Sigmoid colon (tissue), 6 donors: ENCODE measurements at regions not wholly inside any gene's neighbourhood (a gene's known extent, or its start where the extent isn't known, plus 50 kb on each side); places are given as distances from the start of the nearest gene placed in this dataset.

ENCODE experiments used
- DNase-seq: peaks from one replicate; pipeline ENCODE4 v3.0.0-alpha.2; 2019
- H3K27ac ChIP-seq, 4 donors: fragments of 200-600 bp; sonication (generic); one replicate each; pipeline ENCODE4 v1.5.1; 2016 to 2019; ENCODE audit warnings: mild to moderate bottlenecking in 1 of 4
- H3K27me3 ChIP-seq, 3 donors: fragments of 200-600 bp; sonication (generic); one replicate each; pipeline ENCODE4 v1.5.1; 2019; ENCODE audit warnings: mild to moderate bottlenecking in 1 of 3
- H3K36me3 ChIP-seq, 4 donors: fragments of 200-600 bp; sonication (generic); one replicate each; pipeline ENCODE4 v1.5.1; 2016 to 2019
- H3K4me1 ChIP-seq, 4 donors: fragments of 200-600 bp; sonication (generic); one replicate each; pipeline ENCODE4 v1.5.1; 2017 to 2019
- H3K4me3 ChIP-seq, 4 donors: fragments of 200-600 bp; sonication (generic); one replicate each; pipeline ENCODE4 v1.5.1; 2017 to 2019; ENCODE audit warnings: mild to moderate bottlenecking in 2 of 4, moderate library complexity in 1 of 4
- H3K9me3 ChIP-seq, 4 donors: fragments of 200-600 bp in 3 of 4; sonication (generic) in 3 of 4; one replicate each; pipeline versions ENCODE4 v1.5.1 to v1.6.1; 2013 to 2019
- EP300 ChIP-seq, 4 donors: sonication (generic); formaldehyde crosslinking; IDR thresholded peaks; one replicate each; pipeline ENCODE4 v1.6.1; 2017; ENCODE audit warnings: antibody characterized with exemption in 4 of 4
- POLR2A ChIP-seq, 2 donors: fragments of 450-650 bp; IDR thresholded peaks; one replicate each; pipeline ENCODE4 v1.6.1; 2016; ENCODE audit warnings: antibody characterized with exemption in 2 of 2, mild to moderate bottlenecking in 2 of 2, moderate library complexity in 2 of 2
- POLR2AphosphoS5 ChIP-seq, 4 donors: sonication (generic); formaldehyde crosslinking; IDR thresholded peaks; one replicate each; pipeline ENCODE4 v1.6.1; 2017; ENCODE audit warnings: antibody characterized with exemption in 4 of 4
- WGBS, 2 donors: extraction: QIAGEN DNeasy Blood & Tissue Kit; methylation state at CpG; one replicate each; pipeline ENCODE4 v1.1.7; 2013; 5-methylcytosine and 5-hydroxymethylcytosine counted together
- intact Hi-C: fragments of 100-400 bp; cut with DNase I; formaldehyde crosslinking; loops from one replicate; pipeline ENCODE4 v1.15.1; 2023
- TF ChIP-seq, protein P1 (sequence below), 4 experiments: fragments of 450-650 bp in 3 of 4; fragments of 200-600 bp in 1 of 4; IDR thresholded peaks; one replicate each; pipeline ENCODE4 v1.5.1; 2016 to 2019; ENCODE audit warnings: antibody characterized with exemption in 4 of 4, mild to moderate bottlenecking in 3 of 4, moderate library complexity in 2 of 4
- donor health status: healthy with polysubstance abuse.
- donor health status: healthy.

DNA sequence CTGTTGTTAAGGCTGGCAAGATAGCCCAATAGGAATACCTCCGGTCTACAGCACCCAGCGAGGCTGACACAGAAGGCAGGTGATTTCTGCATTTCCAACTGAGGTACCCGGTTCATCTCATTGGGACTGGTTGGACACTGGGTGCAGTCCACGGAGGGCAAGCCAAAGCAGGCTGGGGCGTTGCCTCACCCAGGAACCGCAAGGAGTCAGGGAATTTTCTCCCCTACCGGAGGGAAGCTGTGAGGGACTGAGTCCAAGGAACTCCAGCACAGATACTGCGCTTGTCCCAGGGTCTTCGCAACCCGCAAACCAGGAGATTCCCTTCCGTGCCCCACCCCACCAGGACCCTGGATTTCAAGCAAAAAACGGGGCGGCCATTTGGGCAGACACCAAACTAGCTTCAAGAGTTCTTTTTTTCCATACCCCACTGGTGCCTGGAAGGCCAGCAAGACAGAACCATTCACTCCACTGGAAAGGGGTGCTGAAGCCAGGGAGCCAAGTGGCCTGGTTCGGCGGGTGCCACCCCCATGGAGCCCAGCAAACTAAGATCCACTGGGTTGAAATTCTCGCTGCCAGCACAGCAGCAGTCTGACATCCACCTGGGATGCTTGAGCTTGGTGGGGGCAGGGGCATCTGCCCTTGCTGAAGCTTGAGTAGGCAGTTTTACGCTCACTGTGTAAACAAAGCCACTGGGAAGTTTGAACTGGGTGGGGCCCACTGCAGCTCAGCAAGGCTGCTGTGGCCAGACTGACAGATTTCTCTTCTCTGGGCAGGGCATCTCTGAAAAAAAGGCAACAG, 647.2 kb downstream of the BNC2 start:
- Histone ChIP-seq H3K4me3 (no peak overlapping the region), H3K27me3 (no peaks in the 10 kb centered on the region), H3K27ac (no peak overlapping the region), H3K36me3 (no peaks in the 10 kb centered on the region), H3K9me3 (no peaks in the 10 kb centered on the region), H3K4me1 (peaks cover 0 to 6% (median 5%) of the 10 kb centered on the region in 4 donors)
- WGBS, 2 donors = 49 to 81% methylated on average over 17 of the region's 17 CpGs
- intact Hi-C loops = no loop called here
- TF ChIP-seq POLR2A (IDR thresholded peaks at IDR 0.05) = no peak
- TF ChIP-seq, protein P1, sequence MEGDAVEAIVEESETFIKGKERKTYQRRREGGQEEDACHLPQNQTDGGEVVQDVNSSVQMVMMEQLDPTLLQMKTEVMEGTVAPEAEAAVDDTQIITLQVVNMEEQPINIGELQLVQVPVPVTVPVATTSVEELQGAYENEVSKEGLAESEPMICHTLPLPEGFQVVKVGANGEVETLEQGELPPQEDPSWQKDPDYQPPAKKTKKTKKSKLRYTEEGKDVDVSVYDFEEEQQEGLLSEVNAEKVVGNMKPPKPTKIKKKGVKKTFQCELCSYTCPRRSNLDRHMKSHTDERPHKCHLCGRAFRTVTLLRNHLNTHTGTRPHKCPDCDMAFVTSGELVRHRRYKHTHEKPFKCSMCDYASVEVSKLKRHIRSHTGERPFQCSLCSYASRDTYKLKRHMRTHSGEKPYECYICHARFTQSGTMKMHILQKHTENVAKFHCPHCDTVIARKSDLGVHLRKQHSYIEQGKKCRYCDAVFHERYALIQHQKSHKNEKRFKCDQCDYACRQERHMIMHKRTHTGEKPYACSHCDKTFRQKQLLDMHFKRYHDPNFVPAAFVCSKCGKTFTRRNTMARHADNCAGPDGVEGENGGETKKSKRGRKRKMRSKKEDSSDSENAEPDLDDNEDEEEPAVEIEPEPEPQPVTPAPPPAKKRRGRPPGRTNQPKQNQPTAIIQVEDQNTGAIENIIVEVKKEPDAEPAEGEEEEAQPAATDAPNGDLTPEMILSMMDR (IDR thresholded peaks at IDR 0.05) = no peak
- TF ChIP-seq EP300 (IDR thresholded peaks at IDR 0.05) = no peak
- no peak for TF ChIP-seq POLR2AphosphoS5 (IDR thresholded peaks at IDR 0.05)
- peak; percentile 60 for DNase-seq

DNA sequence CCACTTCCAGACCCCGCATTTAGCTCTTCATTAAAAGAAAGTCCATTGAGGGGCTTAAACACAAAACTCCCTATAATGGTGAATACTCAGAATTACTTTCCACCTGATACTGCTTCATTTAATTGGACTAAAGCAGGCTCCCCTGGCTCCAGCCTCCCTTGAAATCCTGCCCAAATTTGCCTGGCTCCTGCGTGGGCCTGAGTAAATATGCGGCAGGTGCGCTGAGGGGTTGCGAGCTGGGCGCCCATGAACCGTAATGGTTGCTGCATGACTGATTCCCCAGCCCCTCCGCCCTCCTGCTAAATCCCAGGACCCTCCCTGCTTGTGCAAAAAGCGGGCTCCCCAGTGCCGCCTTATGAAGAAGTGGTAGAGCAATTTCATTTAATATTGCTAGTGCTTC, 639.7 kb downstream of the BNC2 start:
- intact Hi-C loops = no loop called here
- Histone ChIP-seq H3K9me3 (peaks cover 0 to 11% (median 0%) of the 10 kb centered on the region in 4 donors), H3K27me3 (no peaks in the 10 kb centered on the region), H3K36me3 (no peaks in the 10 kb centered on the region), H3K4me1 (peaks cover 0 to under 1% (median 0%) of the 10 kb centered on the region in 4 donors), H3K4me3 (no peak overlapping the region), H3K27ac (no peak overlapping the region)
- peak; percentile 40 for DNase-seq
- WGBS, 2 donors = 88 to 94% methylated on average over 10 of the region's 10 CpGs
- TF ChIP-seq POLR2A (IDR thresholded peaks at IDR 0.05) = no peak

DNA sequence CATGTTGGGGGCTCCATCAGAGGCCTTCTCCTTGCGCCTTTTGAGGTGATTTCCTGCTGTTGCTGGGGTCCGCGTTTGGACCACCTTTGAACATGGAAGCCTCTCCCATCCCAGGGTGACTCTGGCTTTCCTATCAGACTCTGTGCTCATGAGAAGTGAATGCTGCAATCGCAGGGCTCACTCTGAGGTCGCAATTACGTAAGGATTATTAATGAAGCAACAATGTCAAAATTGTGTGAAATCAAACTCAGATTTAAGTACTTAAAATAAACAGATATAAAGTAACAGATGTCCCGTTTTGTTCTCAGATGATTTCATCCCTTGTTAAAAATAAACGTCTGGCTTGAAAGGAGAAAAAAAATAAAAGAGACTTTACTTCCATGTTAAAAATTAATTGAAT, 634.2 kb downstream of the BNC2 start:
- H3K27me3 ChIP-seq = no peaks in the 10 kb centered on the region
- H3K4me3 ChIP-seq = no peak overlapping the region
- H3K27ac ChIP-seq = peak overlapping the region in 2 of 4 donors; percentile 14 to 39
- H3K9me3 ChIP-seq = peaks cover 0 to 11% (median 0%) of the 10 kb centered on the region in 4 donors
- TF ChIP-seq POLR2AphosphoS5 (IDR thresholded peaks at IDR 0.05) (peak; percentile 52 to 72 (median 65)), EP300 (IDR thresholded peaks at IDR 0.05) (peak in 1 of 4 donors; percentile 20), POLR2A (IDR thresholded peaks at IDR 0.05) (no peak)
- TF ChIP-seq, protein P1 (IDR thresholded peaks at IDR 0.05) = no peak
- H3K4me1 ChIP-seq = peaks cover 0 to 6% (median 2%) of the 10 kb centered on the region in 4 donors
- intact Hi-C loops = no loop called here
- H3K36me3 ChIP-seq = no peaks in the 10 kb centered on the region
- peak; percentile 79 for DNase-seq
- WGBS, 2 donors = 79 to 83% methylated on average over 8 of the region's 8 CpGs

DNA sequence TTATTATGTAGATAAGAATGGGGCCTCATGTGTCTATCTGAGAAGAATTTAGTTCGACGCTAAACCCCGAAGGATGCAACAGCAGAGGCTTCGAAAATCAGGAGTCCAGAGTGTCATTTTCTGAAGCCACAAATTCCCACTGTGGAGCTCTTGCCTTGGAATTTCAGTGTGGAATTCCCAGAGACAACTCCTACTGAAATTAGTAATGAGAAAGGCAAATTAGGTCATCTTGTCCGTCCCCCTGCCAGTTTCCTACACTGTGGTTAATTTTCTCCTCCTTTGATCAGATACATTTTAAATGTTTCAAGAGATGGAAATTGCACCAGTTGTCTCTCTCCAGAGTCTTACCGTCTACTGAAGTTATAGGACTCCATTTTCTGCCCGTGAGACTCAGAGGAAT, 633.6 kb downstream of the BNC2 start:
- Histone ChIP-seq H3K36me3 (no peaks in the 10 kb centered on the region), H3K9me3 (peaks cover 0 to 11% (median 0%) of the 10 kb centered on the region in 4 donors), H3K27me3 (no peaks in the 10 kb centered on the region), H3K27ac (peak overlapping the region in 1 of 4 donors; percentile 39), H3K4me1 (peaks cover 0 to 6% (median 2%) of the 10 kb centered on the region in 4 donors), H3K4me3 (no peak overlapping the region)
- intact Hi-C loops = no loop called here
- peak; percentile 41 for DNase-seq
- 91 to 96% methylated on average over 7 of the region's 7 CpGs for whole genome bisulfite sequencing, 2 donors
- TF ChIP-seq EP300 (IDR thresholded peaks at IDR 0.05) = no peak
- TF ChIP-seq POLR2A (IDR thresholded peaks at IDR 0.05) = no peak
- TF ChIP-seq, protein P1 (IDR thresholded peaks at IDR 0.05) = no peak
- no peak for TF ChIP-seq POLR2AphosphoS5 (IDR thresholded peaks at IDR 0.05)

DNA sequence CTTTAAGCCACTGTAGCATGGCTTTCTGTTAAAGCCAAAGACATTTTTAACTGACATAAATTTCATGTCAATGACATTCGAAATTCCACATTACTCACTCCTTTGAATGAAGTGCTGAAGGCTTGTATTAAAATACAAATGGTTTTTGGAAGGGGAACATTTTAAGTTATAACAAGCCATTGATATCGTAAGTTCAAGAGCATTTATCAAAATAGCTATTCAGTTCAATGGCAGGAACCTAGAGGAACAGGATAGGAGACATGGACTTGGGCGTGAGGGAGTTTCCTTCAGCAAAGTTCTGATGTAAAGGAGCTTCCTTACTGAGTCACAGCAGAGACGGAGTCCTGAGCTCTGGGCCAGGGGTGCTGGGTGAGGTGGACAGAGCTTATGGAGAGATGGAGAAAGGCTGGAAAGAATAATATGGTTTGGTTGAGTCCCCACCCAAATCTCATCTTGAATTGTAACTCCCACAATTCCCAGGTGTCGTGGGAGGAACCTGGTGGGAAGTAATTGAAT, 631.8 kb downstream of the BNC2 start:
- 92 to 94% methylated on average over 5 of the region's 5 CpGs for WGBS, 2 donors
- H3K9me3 ChIP-seq = peaks cover 0 to 11% (median 0%) of the 10 kb centered on the region in 4 donors
- no peaks in the 10 kb centered on the region for H3K27me3 ChIP-seq
- peaks cover 0 to 6% (median 2%) of the 10 kb centered on the region in 4 donors for H3K4me1 ChIP-seq
- intact Hi-C loops = no loop called here
- TF ChIP-seq, protein P1 (IDR thresholded peaks at IDR 0.05) = no peak
- TF ChIP-seq POLR2AphosphoS5 (IDR thresholded peaks at IDR 0.05) (no peak), POLR2A (IDR thresholded peaks at IDR 0.05) (no peak), EP300 (IDR thresholded peaks at IDR 0.05) (no peak)
- DNase-seq = no peak
- no peaks in the 10 kb centered on the region for H3K36me3 ChIP-seq
- H3K4me3 ChIP-seq = no peak overlapping the region
- H3K27ac ChIP-seq = no peak overlapping the region
